ENCODE measurements at regions not wholly inside any gene's neighbourhood (a gene's known extent, or its start where the extent isn't known, plus 50 kb on each side); places are given as distances from the start of the nearest gene placed in this dataset.

GRCh38 chr20:52291109-52291508, 99.5 kb upstream of the ZFP64 start:
- intact Hi-C loops (cut with micrococcal nuclease) (no loop called here), in situ Hi-C loops (cut with MboI; ENCODE audit: low sequenced_read_pairs) (no loop called here), dilution Hi-C loops (cut with HindIII; ENCODE audit: low sequenced_read_pairs, unreplicated experiment) (no loop called here)
- Histone ChIP-seq H4K5ac (ENCODE audit: low read depth, low read length) (no peak overlapping the region), H3K23ac (ENCODE audit: low read depth, low read length) (no peak overlapping the region), H4K8ac (ENCODE audit: low read depth in 2 of 2, low read length in 2 of 2) (no peak overlapping the region), H2BK120ac (ENCODE audit: low read depth, low read length) (no peak overlapping the region), H2AFZ (replicated peaks; ENCODE audit: low read length, poor library complexity) (no peak overlapping the region), H2AK5ac (ENCODE audit: low read depth, low read length) (no peak overlapping the region), H3K27ac (ENCODE audit: insufficient read depth, low read length) (no peak overlapping the region), H2BK20ac (ENCODE audit: low read depth, low read length) (no peak overlapping the region), H4K91ac (ENCODE audit: insufficient read depth, low read depth, low read length) (no peak overlapping the region), H3K18ac (ENCODE audit: low read depth, low read length) (no peak overlapping the region), H2BK15ac (ENCODE audit: low read depth, low read length) (no peak overlapping the region), H3K4ac (ENCODE audit: low read depth, low read length) (no peak overlapping the region), H3K4me2 (ENCODE audit: low read depth, low read length) (no peak overlapping the region), H3K9me1 (ENCODE audit: insufficient read depth, low read length) (no peaks in the 10 kb centered on the region), H3K4me3 (ENCODE audit: insufficient read depth, low read depth, low read length) (no peak overlapping the region), H3K4me1 (ENCODE audit: control insufficient read depth, insufficient read depth, low read length) (peaks cover 4% of the 10 kb centered on the region; the same call in 1 of the 2 replicates), H3K9ac (ENCODE audit: low read depth, low read length) (no peak overlapping the region), H2BK5ac (ENCODE audit: low read depth, low read length, poor library complexity, severe bottlenecking) (no peak overlapping the region), H2AK9ac (replicated peaks; ENCODE audit: low read depth, low read length, poor library complexity) (no peak overlapping the region), H3K9me3 (ENCODE audit: control insufficient read depth, insufficient read depth, low read length) (no peaks in the 10 kb centered on the region), H3K79me1 (ENCODE audit: low read depth in 1 of 2, low read length in 2 of 2) (no peaks in the 10 kb centered on the region), H3K36me3 (ENCODE audit: control insufficient read depth, insufficient read depth, low read length) (no peaks in the 10 kb centered on the region), H3K14ac (replicated peaks; ENCODE audit: low read depth, low read length) (no peak overlapping the region), H3K56ac (ENCODE audit: extremely low read depth, insufficient read depth, low read length) (no peak overlapping the region), H3K27me3 (ENCODE audit: control insufficient read depth, insufficient read depth, low read length) (no peaks in the 10 kb centered on the region), H4K20me1 (ENCODE audit: insufficient read depth, low read length) (no peaks in the 10 kb centered on the region)
- POLR2A ChIA-PET (ENCODE audit: unreplicated experiment) = no interaction called here
- WGBS, 2 experiments (ENCODE audit: extremely low coverage in 2 of 2, insufficient read length in 1 of 2) = 38% methylated on average over 2 of the region's 12 CpGs; no CpG with 5 or more reads in 1 of the 2 experiments
- TF ChIP-seq SMC3 (IDR thresholded peaks at IDR 0.05; ENCODE audit: low read depth, low read length) (no peak), RAD21 (IDR thresholded peaks at IDR 0.05; ENCODE audit: low read length) (no peak), BHLHE40 (IDR thresholded peaks at IDR 0.05; ENCODE audit: low read depth, low read length) (no peak), CEBPB (IDR thresholded peaks at IDR 0.05; ENCODE audit: low read depth, low read length) (no peak), RFX5 (IDR thresholded peaks at IDR 0.05; ENCODE audit: low read depth, low read length) (no peak), MAFK (IDR thresholded peaks at IDR 0.05; ENCODE audit: low read depth, low read length) (no peak), ELK1 (IDR thresholded peaks at IDR 0.05; ENCODE audit: borderline replicate concordance, low read depth, low read length) (no peak), RCOR1 (IDR thresholded peaks at IDR 0.05; ENCODE audit: insufficient replicate concordance, low read length) (no peak), MXI1 (IDR thresholded peaks at IDR 0.05; ENCODE audit: borderline replicate concordance, low read depth, low read length) (no peak), NFE2L2 (IDR thresholded peaks at IDR 0.05; ENCODE audit: low read depth, low read length) (no peak), CHD1 (IDR thresholded peaks at IDR 0.05; ENCODE audit: low read depth, low read length) (no peak), POLR2A (IDR thresholded peaks at IDR 0.05; ENCODE audit: low read depth, low read length) (no peak), FOS (IDR thresholded peaks at IDR 0.05; ENCODE audit: low read depth, low read length) (no peak)
- TF ChIP-seq, protein P1, sequence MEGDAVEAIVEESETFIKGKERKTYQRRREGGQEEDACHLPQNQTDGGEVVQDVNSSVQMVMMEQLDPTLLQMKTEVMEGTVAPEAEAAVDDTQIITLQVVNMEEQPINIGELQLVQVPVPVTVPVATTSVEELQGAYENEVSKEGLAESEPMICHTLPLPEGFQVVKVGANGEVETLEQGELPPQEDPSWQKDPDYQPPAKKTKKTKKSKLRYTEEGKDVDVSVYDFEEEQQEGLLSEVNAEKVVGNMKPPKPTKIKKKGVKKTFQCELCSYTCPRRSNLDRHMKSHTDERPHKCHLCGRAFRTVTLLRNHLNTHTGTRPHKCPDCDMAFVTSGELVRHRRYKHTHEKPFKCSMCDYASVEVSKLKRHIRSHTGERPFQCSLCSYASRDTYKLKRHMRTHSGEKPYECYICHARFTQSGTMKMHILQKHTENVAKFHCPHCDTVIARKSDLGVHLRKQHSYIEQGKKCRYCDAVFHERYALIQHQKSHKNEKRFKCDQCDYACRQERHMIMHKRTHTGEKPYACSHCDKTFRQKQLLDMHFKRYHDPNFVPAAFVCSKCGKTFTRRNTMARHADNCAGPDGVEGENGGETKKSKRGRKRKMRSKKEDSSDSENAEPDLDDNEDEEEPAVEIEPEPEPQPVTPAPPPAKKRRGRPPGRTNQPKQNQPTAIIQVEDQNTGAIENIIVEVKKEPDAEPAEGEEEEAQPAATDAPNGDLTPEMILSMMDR (conservative IDR thresholded peaks at IDR 0.05; ENCODE audit: low read depth, low read length) = no peak
- TF ChIP-seq, protein P2, sequence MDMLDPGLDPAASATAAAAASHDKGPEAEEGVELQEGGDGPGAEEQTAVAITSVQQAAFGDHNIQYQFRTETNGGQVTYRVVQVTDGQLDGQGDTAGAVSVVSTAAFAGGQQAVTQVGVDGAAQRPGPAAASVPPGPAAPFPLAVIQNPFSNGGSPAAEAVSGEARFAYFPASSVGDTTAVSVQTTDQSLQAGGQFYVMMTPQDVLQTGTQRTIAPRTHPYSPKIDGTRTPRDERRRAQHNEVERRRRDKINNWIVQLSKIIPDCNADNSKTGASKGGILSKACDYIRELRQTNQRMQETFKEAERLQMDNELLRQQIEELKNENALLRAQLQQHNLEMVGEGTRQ (IDR thresholded peaks at IDR 0.05; ENCODE audit: low read depth, low read length) = no peak
- CTCF ChIA-PET = no interaction called here
- ATAC-seq (ENCODE audit: low read depth) (no peak), DNase-seq (no peak)
- BruUV-seq (replicated peaks) = no TSS peak

All from IMR-90 (cell line).